HEK293T (cell line): ENCODE measurements at regions not wholly inside any gene's neighbourhood (a gene's known extent, or its start where the extent isn't known, plus 50 kb on each side); places are given as distances from the start of the nearest gene placed in this dataset.

Source experiments
- ARNT ChIP-seq: fragments of 450-650 bp; IDR thresholded peaks from 2 replicates; pipeline ENCODE4 v1.6.1; 2017; ENCODE audit warnings: mild to moderate bottlenecking
- ELF4 ChIP-seq: fragments of 450-650 bp; IDR thresholded peaks from 2 replicates; pipeline ENCODE4 v1.6.1; 2017; ENCODE audit warnings: antibody characterized with exemption
- FOXK2 ChIP-seq: fragments of 450-650 bp; IDR thresholded peaks from 2 replicates; pipeline ENCODE4 v1.6.1; 2016; ENCODE audit warnings: mild to moderate bottlenecking
- FOXM1 ChIP-seq: fragments of 450-650 bp; IDR thresholded peaks from 2 replicates; pipeline ENCODE4 v1.6.1; 2017; ENCODE audit warnings: mild to moderate bottlenecking, borderline replicate concordance
- HDGF ChIP-seq: fragments of 450-650 bp; IDR thresholded peaks from 2 replicates; pipeline ENCODE4 v1.6.1; 2017; ENCODE audit warnings: antibody characterized with exemption, borderline replicate concordance
- SP1 ChIP-seq: fragments of 450-650 bp; IDR thresholded peaks from 2 replicates; pipeline ENCODE4 v1.6.1; 2017
- TARDBP ChIP-seq: fragments of 450-650 bp; IDR thresholded peaks from 2 replicates; pipeline ENCODE4 v1.6.1; 2016
- ZNF384 ChIP-seq: fragments of 450-650 bp; IDR thresholded peaks from 2 replicates; pipeline ENCODE4 v1.6.1; 2016
- TF ChIP-seq, protein P1 (sequence below): fragments of 450-650 bp; IDR thresholded peaks from 2 replicates; pipeline ENCODE4 v1.6.1; 2016

DNA sequence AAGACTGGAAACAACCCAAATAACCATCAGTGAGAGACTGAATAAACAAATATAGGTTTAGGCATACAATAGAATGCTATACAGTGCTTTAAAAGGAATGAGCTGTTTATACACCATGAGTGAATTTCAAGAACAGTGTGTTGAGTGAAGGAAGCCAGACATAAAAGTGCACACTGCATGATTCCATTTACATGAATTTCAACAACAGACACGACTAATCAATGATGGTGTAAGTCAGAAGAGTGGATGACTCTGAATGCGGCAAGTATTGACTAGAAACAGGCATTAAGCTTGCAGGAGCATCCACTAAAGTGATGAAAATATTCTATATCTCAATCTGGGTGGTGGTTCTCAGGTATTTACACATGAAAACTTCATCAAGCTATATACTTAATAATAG lies 142.7 kb upstream of the SLC39A10 start:
- TF ChIP-seq HDGF (no peak), TARDBP (no peak), FOXK2 (no peak), SP1 (no peak), ZNF384 (no peak), ELF4 (no peak), FOXM1 (no peak), ARNT (no peak)
- TF ChIP-seq, protein P1, sequence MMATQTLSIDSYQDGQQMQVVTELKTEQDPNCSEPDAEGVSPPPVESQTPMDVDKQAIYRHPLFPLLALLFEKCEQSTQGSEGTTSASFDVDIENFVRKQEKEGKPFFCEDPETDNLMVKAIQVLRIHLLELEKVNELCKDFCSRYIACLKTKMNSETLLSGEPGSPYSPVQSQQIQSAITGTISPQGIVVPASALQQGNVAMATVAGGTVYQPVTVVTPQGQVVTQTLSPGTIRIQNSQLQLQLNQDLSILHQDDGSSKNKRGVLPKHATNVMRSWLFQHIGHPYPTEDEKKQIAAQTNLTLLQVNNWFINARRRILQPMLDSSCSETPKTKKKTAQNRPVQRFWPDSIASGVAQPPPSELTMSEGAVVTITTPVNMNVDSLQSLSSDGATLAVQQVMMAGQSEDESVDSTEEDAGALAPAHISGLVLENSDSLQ, result no peak
